ENCODE measurements at regions not wholly inside any gene's neighbourhood (a gene's known extent, or its start where the extent isn't known, plus 50 kb on each side); places are given as distances from the start of the nearest gene placed in this dataset.

- H3K4me1 ChIP-seq = no peaks in the 10 kb centered on the region
- H3K27ac ChIP-seq = no peak overlapping the region
- H3K4me3 ChIP-seq = no peak overlapping the region
- ATAC-seq = no peak
- no peak for TF ChIP-seq CTCF (IDR thresholded peaks at IDR 0.05)
- intact Hi-C loops (cut with DNase I) = no loop called here
- no peaks in the 10 kb centered on the region for H3K36me3 ChIP-seq
- H3K9me3 ChIP-seq = peaks cover 18% of the 10 kb centered on the region
- no peak for DNase-seq
- no peaks in the 10 kb centered on the region for H3K27me3 ChIP-seq (ENCODE audit: low read depth)
Measured at GRCh38 chr3:84893211-84893610, 65.6 kb upstream of the CADM2 start.

GRCh38 chr3:84904212-84904611 is 54.6 kb upstream of the CADM2 start:
- intact Hi-C loops (cut with DNase I) = no loop called here
- Histone ChIP-seq H3K4me1 (no peaks in the 10 kb centered on the region), H3K36me3 (no peaks in the 10 kb centered on the region), H3K9me3 (peaks cover 7% of the 10 kb centered on the region), H3K27me3 (ENCODE audit: low read depth) (no peaks in the 10 kb centered on the region), H3K27ac (no peak overlapping the region), H3K4me3 (no peak overlapping the region)
- DNase-seq (no peak), ATAC-seq (no peak)
- no peak for TF ChIP-seq CTCF (IDR thresholded peaks at IDR 0.05)

GRCh38 chr3:84904816-84905555 is 53.8 kb upstream of the CADM2 start:
- DNase-seq = no peak
- Histone ChIP-seq H3K9me3 (peaks cover 7% of the 10 kb centered on the region), H3K27ac (no peak overlapping the region), H3K4me1 (no peaks in the 10 kb centered on the region), H3K36me3 (no peaks in the 10 kb centered on the region), H3K27me3 (ENCODE audit: low read depth) (no peaks in the 10 kb centered on the region), H3K4me3 (no peak overlapping the region)
- no peak for TF ChIP-seq CTCF (IDR thresholded peaks at IDR 0.05)
- ATAC-seq = peak in 1 of 2 donors; percentile 38
- intact Hi-C loops (cut with DNase I) = no loop called here

GRCh38 chr3:84905556-84905920 is 53.3 kb upstream of the CADM2 start:
- Histone ChIP-seq H3K9me3 (peaks cover 5% of the 10 kb centered on the region), H3K27ac (no peak overlapping the region), H3K36me3 (no peaks in the 10 kb centered on the region), H3K4me3 (no peak overlapping the region), H3K4me1 (no peaks in the 10 kb centered on the region), H3K27me3 (ENCODE audit: low read depth) (no peaks in the 10 kb centered on the region)
- intact Hi-C loops (cut with DNase I) = no loop called here
- no peak for TF ChIP-seq CTCF (IDR thresholded peaks at IDR 0.05)
- ATAC-seq (no peak), DNase-seq (no peak)

GRCh38 chr3:84906065-84906464 is 52.7 kb upstream of the CADM2 start:
- DNase-seq (no peak), ATAC-seq (peak in 1 of 2 donors; percentile 42)
- Histone ChIP-seq H3K27ac (no peak overlapping the region), H3K9me3 (no peaks in the 10 kb centered on the region), H3K27me3 (ENCODE audit: low read depth) (no peaks in the 10 kb centered on the region), H3K4me1 (no peaks in the 10 kb centered on the region), H3K4me3 (no peak overlapping the region), H3K36me3 (no peaks in the 10 kb centered on the region)
- no peak for TF ChIP-seq CTCF (IDR thresholded peaks at IDR 0.05)
- intact Hi-C loops (cut with DNase I) = no loop called here
